GM12878 (cell line): ENCODE measurements at regions not wholly inside any gene's neighbourhood (a gene's known extent, or its start where the extent isn't known, plus 50 kb on each side); places are given as distances from the start of the nearest gene placed in this dataset.

ENCODE experiments used
- ATAC-seq: fragments of 200-7000 bp; cut with Tn5 transposase; 3 replicates; pipeline ENCODE4 v1.9.1; 2020; ENCODE audit warnings: mild to moderate bottlenecking, moderate library complexity
- BruUV-seq: library from RNA; stranded (reverse); fragments of 400-500 nt; replicated peaks from 2 replicates; lab custom pipeline; 2021; lab: Mats Ljungman, UMichigan
- CTCF ChIA-PET: fragments of 300-600 bp; sonication (Branson Sonifier 250); formaldehyde crosslinking; extraction: SDS; loops from one replicate; lab custom pipeline; 2021; ENCODE audit warnings: inconsistent platforms; lab: Yijun Ruan, JAX
- POLR2A ChIA-PET: fragments of 350-600 bp; formaldehyde crosslinking; extraction: SDS; loops from one replicate; lab custom pipeline; 2021; ENCODE audit warnings: inconsistent platforms; lab: Charles Lee
- RAD21 ChIA-PET: fragments of 300-600 bp; sonication (Branson Sonifier 250); formaldehyde crosslinking; loops from one replicate; lab custom pipeline; 2023; ENCODE audit warnings: antibody characterized with exemption; ENCODE audit not compliant: unreplicated experiment; lab: Charles Lee
- SMC1A ChIA-PET: fragments of 300-600 bp; sonication (Branson Sonifier 250); formaldehyde crosslinking; loops from one replicate; lab custom pipeline; 2023; ENCODE audit not compliant: unreplicated experiment, uncharacterized antibody; lab: Charles Lee
- DNase-seq: peaks from one replicate; pipeline ENCODE4 v3.0.0-alpha.2; 2011; ENCODE audit warnings: low read depth, low spot score
- FAIRE-seq: peaks from 3 replicates; lab custom pipeline; 2011; peaks lifted over from hg19 to GRCh38; lab: Jason Lieb, UNC
- H2AFZ ChIP-seq: 2 replicates; pipeline ENCODE4 v1.6.0; 2011; ENCODE audit warnings: low read depth, low read length, control low read depth; ENCODE audit not compliant: control insufficient read depth
- H3K27ac ChIP-seq: 2 replicates; pipeline ENCODE4 v1.5.1; 2011; ENCODE audit warnings: control low read depth; ENCODE audit not compliant: control insufficient read depth, insufficient read depth
- H3K27me3 ChIP-seq, 2 experiments: replicated peaks in 1 of 2; 2 replicates each; pipeline versions ENCODE4 v1.6.0 to v1.6.1; 2011; ENCODE audit warnings: low read length in 1 of 2; ENCODE audit not compliant: control insufficient read depth in 2 of 2, insufficient read depth in 2 of 2
- H3K36me3 ChIP-seq, 2 experiments: 2 replicates each; pipeline ENCODE4 v1.5.1; 2011; ENCODE audit warnings: low read length in 1 of 2; ENCODE audit not compliant: control insufficient read depth in 2 of 2, insufficient read depth in 2 of 2
- H3K4me1 ChIP-seq: 2 replicates; pipeline ENCODE4 v1.6.1; 2011; ENCODE audit warnings: mild to moderate bottlenecking, low read length, moderate library complexity, mixed read lengths; ENCODE audit not compliant: control insufficient read depth, insufficient read depth
- H3K4me2 ChIP-seq: 2 replicates; pipeline ENCODE4 v1.6.0; 2011; ENCODE audit warnings: control low read depth; ENCODE audit not compliant: control insufficient read depth, insufficient read depth
- H3K4me3 ChIP-seq: fragments of 200-600 bp; sonication (generic); 2 replicates; pipeline ENCODE4 v1.5.1; 2016
- H3K79me2 ChIP-seq: 2 replicates; pipeline ENCODE4 v1.6.0; 2011; ENCODE audit warnings: low read length; ENCODE audit not compliant: control insufficient read depth, insufficient read depth
- H3K9ac ChIP-seq: 2 replicates; pipeline ENCODE4 v1.8.0; 2011; ENCODE audit warnings: low read length, control low read depth, mixed read lengths; ENCODE audit not compliant: control insufficient read depth, insufficient read depth
- H3K9me3 ChIP-seq: replicated peaks from 3 replicates; pipeline ENCODE4 v1.5.1; 2011; ENCODE audit warnings: mild to moderate bottlenecking, low read length; ENCODE audit not compliant: control insufficient read depth, insufficient read depth
- H4K20me1 ChIP-seq: 2 replicates; pipeline ENCODE4 v1.6.0; 2011; ENCODE audit not compliant: control insufficient read depth, insufficient read depth
- BRCA1 ChIP-seq: IDR thresholded peaks from 2 replicates; pipeline ENCODE4 v1.6.1; 2011; ENCODE audit warnings: low read depth, low read length, improper control_type of control experiment
- CHD1 ChIP-seq: IDR thresholded peaks from 2 replicates; pipeline ENCODE4 v1.6.1; 2012; ENCODE audit warnings: low read depth, low read length, improper control_type of control experiment
- ESRRA ChIP-seq: IDR thresholded peaks from 2 replicates; pipeline ENCODE4 v1.6.1; 2012; ENCODE audit warnings: mild to moderate bottlenecking, low read length, improper control_type of control experiment
- HDAC2 ChIP-seq: fragments of 200-600 bp; sonication (generic); IDR thresholded peaks from 2 replicates; pipeline ENCODE4 v1.6.1; 2017
- SUPT20H ChIP-seq: IDR thresholded peaks from 2 replicates; pipeline ENCODE4 v1.6.1; 2011; ENCODE audit warnings: low read depth, mild to moderate bottlenecking, low read length, moderate library complexity, borderline replicate concordance; ENCODE audit not compliant: control insufficient read depth
- TAF1 ChIP-seq: IDR thresholded peaks from 2 replicates; pipeline ENCODE4 v1.6.1; 2011; ENCODE audit warnings: mild to moderate bottlenecking, low read depth, low read length, borderline replicate concordance
- YBX1 ChIP-seq: fragments of 450-650 bp; IDR thresholded peaks from 2 replicates; pipeline ENCODE4 v1.6.1; 2016; ENCODE audit warnings: antibody characterized with exemption
- ZZZ3 ChIP-seq: IDR thresholded peaks from 2 replicates; pipeline ENCODE4 v1.6.1; 2011; ENCODE audit warnings: low read depth; ENCODE audit not compliant: control insufficient read depth, insufficient read length
- WGBS: methylation state at CpG from one replicate; pipeline ENCODE4 v1.1.6; 2016; ENCODE audit warnings: low lambda C conversion rate; ENCODE audit not compliant: insufficient replicate concordance, insufficient coverage; ENCODE audit errors: missing lambda C conversion rate; 5-methylcytosine and 5-hydroxymethylcytosine counted together
- in situ Hi-C: fragments of 300-500 bp; cut with MboI; formaldehyde crosslinking; loops from 9 replicates; pipeline ENCODE4 v1.14.3; 2018; ENCODE audit warnings: mixed read lengths
- intact Hi-C: fragments of 100-400 bp; cut with micrococcal nuclease; formaldehyde crosslinking; loops from one replicate; pipeline ENCODE4 v1.14.2; 2022; ENCODE audit not compliant: unreplicated experiment
- TF ChIP-seq, protein P1 (sequence below): fragments of 450-650 bp; formaldehyde crosslinking; IDR thresholded peaks from 2 replicates; pipeline ENCODE4 v1.4.0; 2022; ENCODE audit warnings: mild to moderate bottlenecking, moderate library complexity

DNA sequence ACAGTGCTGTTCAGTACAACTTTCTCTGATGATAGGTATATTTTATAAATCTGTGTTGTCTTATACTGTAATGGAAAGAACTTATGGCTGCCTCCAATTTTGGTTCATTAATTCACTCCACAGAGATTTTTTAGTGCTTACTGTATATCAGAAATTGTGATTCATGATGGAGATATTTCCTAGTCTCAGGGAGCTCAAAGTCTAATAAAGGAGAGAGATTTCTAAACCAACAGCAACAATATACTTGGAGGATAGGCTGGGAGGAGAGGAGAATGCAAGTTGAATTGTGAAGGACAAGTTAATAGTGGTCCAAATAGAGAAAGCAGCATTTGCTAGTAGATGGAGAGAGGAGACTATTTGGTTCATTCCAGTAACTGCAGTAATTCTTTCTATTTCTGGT lies 63.5 kb downstream of the TANC2 start:
- CTCF ChIA-PET, result interaction anchor here (1.7 kb wide), 1 partner anchor 9 kb away, joined by 4 read pairs; no protein-coding TSS in a partner anchor

DNA sequence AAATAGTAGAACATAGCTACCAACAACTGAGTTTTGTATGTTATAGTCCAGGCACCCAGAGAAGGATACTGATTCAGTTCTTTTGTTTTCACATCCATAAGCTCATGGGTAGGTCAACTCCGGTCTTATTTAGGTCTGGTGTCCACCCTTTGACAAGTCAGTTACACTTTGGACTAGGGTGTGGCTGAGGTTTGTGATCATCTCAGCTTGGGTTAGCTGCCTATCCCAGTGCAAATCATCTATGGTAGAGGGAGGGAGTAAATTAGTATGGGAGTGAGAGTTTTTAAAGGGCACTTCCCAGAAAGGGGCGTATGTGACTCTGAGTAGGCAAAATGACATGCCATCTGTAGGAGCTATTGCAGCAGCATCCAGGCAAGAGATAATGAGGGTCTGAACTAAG lies 66.1 kb downstream of the TANC2 start:
- TF ChIP-seq HDAC2, result no peak
- no peak for TF ChIP-seq ZZZ3
- TF ChIP-seq, protein P1, sequence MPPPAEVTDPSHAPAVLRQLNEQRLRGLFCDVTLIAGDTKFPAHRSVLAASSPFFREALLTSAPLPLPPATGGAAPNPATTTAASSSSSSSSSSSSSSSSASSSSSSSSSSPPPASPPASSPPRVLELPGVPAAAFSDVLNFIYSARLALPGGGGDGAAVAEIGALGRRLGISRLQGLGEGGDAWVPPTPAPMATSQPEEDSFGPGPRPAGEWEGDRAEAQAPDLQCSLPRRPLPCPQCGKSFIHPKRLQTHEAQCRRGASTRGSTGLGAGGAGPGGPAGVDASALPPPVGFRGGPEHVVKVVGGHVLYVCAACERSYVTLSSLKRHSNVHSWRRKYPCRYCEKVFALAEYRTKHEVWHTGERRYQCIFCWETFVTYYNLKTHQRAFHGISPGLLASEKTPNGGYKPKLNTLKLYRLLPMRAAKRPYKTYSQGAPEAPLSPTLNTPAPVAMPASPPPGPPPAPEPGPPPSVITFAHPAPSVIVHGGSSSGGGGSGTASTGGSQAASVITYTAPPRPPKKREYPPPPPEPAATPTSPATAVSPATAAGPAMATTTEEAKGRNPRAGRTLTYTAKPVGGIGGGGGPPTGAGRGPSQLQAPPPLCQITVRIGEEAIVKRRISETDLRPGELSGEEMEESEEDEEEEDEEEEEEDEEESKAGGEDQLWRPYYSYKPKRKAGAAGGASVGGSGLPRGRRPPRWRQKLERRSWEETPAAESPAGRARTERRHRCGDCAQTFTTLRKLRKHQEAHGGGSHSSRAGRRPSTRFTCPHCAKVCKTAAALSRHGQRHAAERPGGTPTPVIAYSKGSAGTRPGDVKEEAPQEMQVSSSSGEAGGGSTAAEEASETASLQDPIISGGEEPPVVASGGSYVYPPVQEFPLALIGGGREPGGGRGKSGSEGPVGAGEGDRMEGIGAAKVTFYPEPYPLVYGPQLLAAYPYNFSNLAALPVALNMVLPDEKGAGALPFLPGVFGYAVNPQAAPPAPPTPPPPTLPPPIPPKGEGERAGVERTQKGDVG (CRISPR knock-in tag), result no peak
- no peak for TF ChIP-seq CHD1
- no peak for TF ChIP-seq TAF1
- TF ChIP-seq ESRRA, result no peak
- FAIRE-seq (no peak), DNase-seq (no peak), ATAC-seq (no peak)
- Histone ChIP-seq H3K36me3 (no peaks in the 10 kb centered on the region), H3K79me2 (no peaks in the 10 kb centered on the region), H3K9ac (no peak overlapping the region), H4K20me1 (no peaks in the 10 kb centered on the region), H3K4me1 (no peaks in the 10 kb centered on the region), H2AFZ (no peak overlapping the region), H3K4me2 (no peak overlapping the region), H3K27ac (no peak overlapping the region), H3K9me3 (no peaks in the 10 kb centered on the region), H3K27me3 (no peaks in the 10 kb centered on the region), H3K4me3 (no peak overlapping the region)
- ChIA-PET POLR2A (no interaction called here), RAD21 (no interaction called here), CTCF (no interaction called here), SMC1A (no interaction called here)
- WGBS, result 0% methylated on average over 2 of the region's 2 CpGs
- in situ Hi-C loops, result no loop called here
- BruUV-seq, result no TSS peak
- intact Hi-C loops, result no loop called here

More for the DNA sequence above, 63.5 kb downstream of the TANC2 start:
- ATAC-seq (no peak), FAIRE-seq (no peak), DNase-seq (no peak)
- H3K9ac ChIP-seq, result no peak overlapping the region
- in situ Hi-C loops (no loop called here), intact Hi-C loops (no loop called here)
- no peaks in the 10 kb centered on the region; a peak in 1 of 4 replicates for H3K27me3 ChIP-seq
- no peaks in the 10 kb centered on the region for H3K4me1 ChIP-seq
- no peaks in the 10 kb centered on the region for H3K36me3 ChIP-seq
- SMC1A ChIA-PET, result no interaction called here
- BruUV-seq, result no TSS peak
- H3K79me2 ChIP-seq, result no peaks in the 10 kb centered on the region
- POLR2A ChIA-PET, result no interaction called here
- no peaks in the 10 kb centered on the region for H3K9me3 ChIP-seq
- H3K27ac ChIP-seq, result no peak overlapping the region
- H4K20me1 ChIP-seq, result no peaks in the 10 kb centered on the region
- no peak for TF ChIP-seq BRCA1
- no peak for TF ChIP-seq SUPT20H
- no peak for TF ChIP-seq YBX1
- H3K4me3 ChIP-seq, result no peak overlapping the region
- H3K4me2 ChIP-seq, result no peak overlapping the region
- no peak overlapping the region for H2AFZ ChIP-seq
- RAD21 ChIA-PET, result no interaction called here
